Neural crest cell (in vitro differentiated cells): ENCODE measurements at regions not wholly inside any gene's neighbourhood (a gene's known extent, or its start where the extent isn't known, plus 50 kb on each side); places are given as distances from the start of the nearest gene placed in this dataset.
A peak's percentile ranks its signal among the peaks of the same experiment; 100 is the strongest.

Source experiments
- DNase-seq: peaks from one replicate; pipeline ENCODE4 v3.0.0; 2021; ENCODE audit warnings: low read depth, mixed read lengths, low spot score
- H3K27ac Mint-ChIP-seq: one replicate; pipeline ENCODE4 v1.8.0; 2021; ENCODE audit warnings: mild to moderate bottlenecking, mixed read lengths; ENCODE audit not compliant: unreplicated experiment
- H3K27me3 Mint-ChIP-seq: 2 replicates; pipeline ENCODE4 v1.8.0; 2021; ENCODE audit warnings: low read depth, mild to moderate bottlenecking, mixed read lengths
- H3K36me3 Mint-ChIP-seq: 2 replicates; pipeline ENCODE4 v1.8.0; 2021; ENCODE audit warnings: low read depth, mild to moderate bottlenecking, mixed read lengths
- H3K4me1 Mint-ChIP-seq: 2 replicates; pipeline ENCODE4 v1.8.0; 2021; ENCODE audit warnings: mixed read lengths
- H3K4me3 Mint-ChIP-seq: one replicate; pipeline ENCODE4 v1.8.0; 2021; ENCODE audit warnings: mild to moderate bottlenecking, mixed read lengths
- H3K9me3 Mint-ChIP-seq: 2 replicates; pipeline ENCODE4 v1.8.0; 2021; ENCODE audit warnings: mixed read lengths
- CTCF ChIP-seq: fragments of 200-600 bp; sonication (generic); conservative IDR thresholded peaks from 2 replicates; pipeline ENCODE4 v1.5.0; 2021; ENCODE audit warnings: antibody characterized with exemption, mild to moderate bottlenecking

- no peak for DNase-seq
- H3K4me1 Mint-ChIP-seq: no peaks in the 10 kb centered on the region
- no peaks in the 10 kb centered on the region for H3K27me3 Mint-ChIP-seq
- peaks cover 10% of the 10 kb centered on the region for H3K9me3 Mint-ChIP-seq
- TF ChIP-seq CTCF: peak; percentile 70
- H3K36me3 Mint-ChIP-seq: peaks cover 6% of the 10 kb centered on the region
- H3K4me3 Mint-ChIP-seq: no peak overlapping the region
- no peak overlapping the region for H3K27ac Mint-ChIP-seq
Observed at GRCh38 chr16:64051824-64052223, 1070.0 kb downstream of the CDH11 start.

- no peak for DNase-seq
- Mint-ChIP-seq H3K27ac (no peak overlapping the region), H3K27me3 (no peaks in the 10 kb centered on the region), H3K4me1 (no peaks in the 10 kb centered on the region), H3K4me3 (no peak overlapping the region), H3K9me3 (peaks cover 13% of the 10 kb centered on the region), H3K36me3 (peaks cover 5% of the 10 kb centered on the region)
- TF ChIP-seq CTCF: no peak
Observed at GRCh38 chr16:64047878-64048277, 1074.0 kb downstream of the CDH11 start.

GRCh38 chr16:64047207-64047606 lies 1074.7 kb downstream of the CDH11 start:
- Mint-ChIP-seq H3K36me3 (peaks cover 5% of the 10 kb centered on the region), H3K9me3 (peaks cover 13% of the 10 kb centered on the region), H3K4me1 (no peaks in the 10 kb centered on the region), H3K4me3 (no peak overlapping the region), H3K27ac (no peak overlapping the region), H3K27me3 (no peaks in the 10 kb centered on the region)
- TF ChIP-seq CTCF: no peak
- DNase-seq: no peak

GRCh38 chr16:64035337-64035736 lies 1086.5 kb downstream of the CDH11 start:
- no peak overlapping the region for H3K4me3 Mint-ChIP-seq
- H3K9me3 Mint-ChIP-seq: peaks cover 8% of the 10 kb centered on the region
- peaks cover 8% of the 10 kb centered on the region for H3K36me3 Mint-ChIP-seq
- TF ChIP-seq CTCF: no peak
- no peak overlapping the region for H3K27ac Mint-ChIP-seq
- no peaks in the 10 kb centered on the region for H3K4me1 Mint-ChIP-seq
- no peaks in the 10 kb centered on the region for H3K27me3 Mint-ChIP-seq
- no peak for DNase-seq

- H3K4me3 Mint-ChIP-seq: no peak overlapping the region
- no peaks in the 10 kb centered on the region for H3K27me3 Mint-ChIP-seq
- no peak overlapping the region for H3K27ac Mint-ChIP-seq
- no peaks in the 10 kb centered on the region for H3K36me3 Mint-ChIP-seq
- peaks cover 3% of the 10 kb centered on the region for H3K9me3 Mint-ChIP-seq
- TF ChIP-seq CTCF: no peak
- no peaks in the 10 kb centered on the region for H3K4me1 Mint-ChIP-seq
- no peak for DNase-seq
Observed at GRCh38 chr16:64019339-64019738, 1102.5 kb downstream of the CDH11 start.

GRCh38 chr16:64017796-64018195 lies 1104.1 kb downstream of the CDH11 start:
- DNase-seq: no peak
- no peak for TF ChIP-seq CTCF
- peaks cover 1% of the 10 kb centered on the region for H3K36me3 Mint-ChIP-seq

More at GRCh38 chr16:64017796-64018195, 1104.1 kb downstream of the CDH11 start:
- no peak overlapping the region for H3K27ac Mint-ChIP-seq
- H3K4me1 Mint-ChIP-seq: no peaks in the 10 kb centered on the region
- no peaks in the 10 kb centered on the region for H3K27me3 Mint-ChIP-seq
- H3K4me3 Mint-ChIP-seq: no peak overlapping the region
- H3K9me3 Mint-ChIP-seq: peaks cover 1% of the 10 kb centered on the region
